Stomach (tissue), 4 donors: ENCODE measurements at regions not wholly inside any gene's neighbourhood (a gene's known extent, or its start where the extent isn't known, plus 50 kb on each side); places are given as distances from the start of the nearest gene placed in this dataset.

Experiments
- POLR2A ChIP-seq, 4 donors: fragments of 450-650 bp; IDR thresholded peaks; one replicate each; pipeline ENCODE4 v1.6.1; 2016; ENCODE audit warnings: antibody characterized with exemption in 4 of 4, control low read depth in 2 of 4, mild to moderate bottlenecking in 1 of 4, moderate library complexity in 1 of 4
- TF ChIP-seq, protein P1 (sequence below), 7 experiments: fragments of 450-650 bp in 4 of 7; fragments of 200-600 bp in 3 of 7; sonication (generic) in 3 of 7; IDR thresholded peaks; one replicate each; pipeline ENCODE4 v1.5.1; 2016 to 2019; ENCODE audit warnings: antibody characterized with exemption in 7 of 7, control low read depth in 2 of 7, mild to moderate bottlenecking in 1 of 7

DNA sequence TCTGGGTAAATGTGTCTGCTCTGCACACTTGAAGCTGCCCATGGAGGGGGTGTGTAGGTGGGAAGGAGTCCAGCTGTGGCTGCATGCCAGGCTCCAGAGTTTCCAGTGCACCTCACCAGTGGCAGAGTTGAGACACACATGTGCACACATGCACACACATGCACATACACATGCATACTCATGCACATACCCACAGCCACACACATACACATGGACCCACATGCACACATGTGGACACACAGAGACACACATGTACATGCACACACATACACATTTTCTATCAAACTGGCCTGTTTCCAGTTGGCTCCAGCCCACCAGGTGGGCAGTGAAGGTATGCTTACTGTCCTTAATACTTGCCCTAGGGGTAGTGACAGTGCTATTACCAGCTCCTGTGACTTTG lies 99.7 kb downstream of the RAMP3 start:
- TF ChIP-seq, protein P1, sequence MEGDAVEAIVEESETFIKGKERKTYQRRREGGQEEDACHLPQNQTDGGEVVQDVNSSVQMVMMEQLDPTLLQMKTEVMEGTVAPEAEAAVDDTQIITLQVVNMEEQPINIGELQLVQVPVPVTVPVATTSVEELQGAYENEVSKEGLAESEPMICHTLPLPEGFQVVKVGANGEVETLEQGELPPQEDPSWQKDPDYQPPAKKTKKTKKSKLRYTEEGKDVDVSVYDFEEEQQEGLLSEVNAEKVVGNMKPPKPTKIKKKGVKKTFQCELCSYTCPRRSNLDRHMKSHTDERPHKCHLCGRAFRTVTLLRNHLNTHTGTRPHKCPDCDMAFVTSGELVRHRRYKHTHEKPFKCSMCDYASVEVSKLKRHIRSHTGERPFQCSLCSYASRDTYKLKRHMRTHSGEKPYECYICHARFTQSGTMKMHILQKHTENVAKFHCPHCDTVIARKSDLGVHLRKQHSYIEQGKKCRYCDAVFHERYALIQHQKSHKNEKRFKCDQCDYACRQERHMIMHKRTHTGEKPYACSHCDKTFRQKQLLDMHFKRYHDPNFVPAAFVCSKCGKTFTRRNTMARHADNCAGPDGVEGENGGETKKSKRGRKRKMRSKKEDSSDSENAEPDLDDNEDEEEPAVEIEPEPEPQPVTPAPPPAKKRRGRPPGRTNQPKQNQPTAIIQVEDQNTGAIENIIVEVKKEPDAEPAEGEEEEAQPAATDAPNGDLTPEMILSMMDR (IDR thresholded peaks at IDR 0.05), result no peak
- no peak for TF ChIP-seq POLR2A (IDR thresholded peaks at IDR 0.05)
